IMR-90 (cell line): ENCODE measurements at regions not wholly inside any gene's neighbourhood (a gene's known extent, or its start where the extent isn't known, plus 50 kb on each side); places are given as distances from the start of the nearest gene placed in this dataset.

ENCODE experiments used
- ATAC-seq: fragments of 200-7000 bp; cut with Tn5 transposase; 2 replicates; pipeline ENCODE4 v1.9.1; 2020; ENCODE audit warnings: low read depth, mild to moderate bottlenecking, moderate library complexity
- BruUV-seq: library from RNA; stranded (reverse); fragments of 400-500 nt; replicated peaks from 2 replicates; lab custom pipeline; 2021; lab: Mats Ljungman, UMichigan
- CTCF ChIA-PET: fragments of 300-600 bp; formaldehyde crosslinking; extraction: SDS; loops from one replicate; lab custom pipeline; 2021; ENCODE audit warnings: antibody characterized with exemption; lab: Yijun Ruan, JAX
- POLR2A ChIA-PET: fragments of 300-600 bp; sonication (Branson Sonifier 250); formaldehyde crosslinking; loops from one replicate; lab custom pipeline; 2022; ENCODE audit warnings: antibody characterized with exemption; ENCODE audit not compliant: unreplicated experiment; lab: Charles Lee
- DNase-seq: peaks from one replicate; pipeline ENCODE4 v3.0.0; 2013
- H2AFZ ChIP-seq: replicated peaks from 2 replicates; pipeline ENCODE3; 2013; ENCODE audit warnings: low read length, mild to moderate bottlenecking; ENCODE audit not compliant: poor library complexity
- H2AK5ac ChIP-seq: 2 replicates; pipeline ENCODE4 v1.6.1; 2013; ENCODE audit warnings: low read depth, low read length, inconsistent platforms
- H2AK9ac ChIP-seq: replicated peaks from 2 replicates; pipeline ENCODE3; 2013; ENCODE audit warnings: mild to moderate bottlenecking, low read depth, low read length, moderate library complexity; ENCODE audit not compliant: poor library complexity
- H2BK120ac ChIP-seq: 2 replicates; pipeline ENCODE4 v1.6.1; 2013; ENCODE audit warnings: low read depth, low read length, inconsistent platforms
- H2BK15ac ChIP-seq: 3 replicates; pipeline ENCODE4 v1.6.1; 2013; ENCODE audit warnings: low read depth, low read length, inconsistent platforms
- H2BK20ac ChIP-seq: 2 replicates; pipeline ENCODE4 v1.6.1; 2013; ENCODE audit warnings: low read depth, mild to moderate bottlenecking, inconsistent platforms, low read length, moderate library complexity
- H2BK5ac ChIP-seq: 2 replicates; pipeline ENCODE4 v1.6.1; 2013; ENCODE audit warnings: mild to moderate bottlenecking, low read depth, low read length, inconsistent platforms; ENCODE audit not compliant: poor library complexity, severe bottlenecking
- H3K14ac ChIP-seq: replicated peaks from 2 replicates; pipeline ENCODE4 v1.6.1; 2013; ENCODE audit warnings: low read depth, low read length, inconsistent platforms
- H3K18ac ChIP-seq: 2 replicates; pipeline ENCODE4 v1.6.1; 2013; ENCODE audit warnings: low read depth, low read length, control low read depth
- H3K23ac ChIP-seq: 2 replicates; pipeline ENCODE4 v1.6.1; 2013; ENCODE audit warnings: low read depth, low read length, inconsistent platforms
- H3K27ac ChIP-seq: 2 replicates; pipeline ENCODE4 v1.5.1; 2013; ENCODE audit warnings: mild to moderate bottlenecking, control low read depth, low read length; ENCODE audit not compliant: insufficient read depth
- H3K27me3 ChIP-seq: 2 replicates; pipeline ENCODE4 v1.6.1; 2013; ENCODE audit warnings: low read length; ENCODE audit not compliant: control insufficient read depth, insufficient read depth
- H3K36me3 ChIP-seq: 2 replicates; pipeline ENCODE4 v1.6.1; 2013; ENCODE audit warnings: low read length, mixed read lengths; ENCODE audit not compliant: control insufficient read depth, insufficient read depth
- H3K4ac ChIP-seq: 2 replicates; pipeline ENCODE4 v1.6.1; 2013; ENCODE audit warnings: low read depth, low read length, inconsistent platforms
- H3K4me1 ChIP-seq: 2 replicates; pipeline ENCODE4 v1.6.1; 2013; ENCODE audit warnings: low read length, mixed read lengths; ENCODE audit not compliant: control insufficient read depth, insufficient read depth
- H3K4me2 ChIP-seq: 2 replicates; pipeline ENCODE4 v1.6.1; 2013; ENCODE audit warnings: low read depth, mild to moderate bottlenecking, control low read depth, low read length, moderate library complexity
- H3K4me3 ChIP-seq: 2 replicates; pipeline ENCODE4 v1.5.1; 2013; ENCODE audit warnings: low read depth, mild to moderate bottlenecking, control low read depth, low read length, moderate library complexity; ENCODE audit not compliant: insufficient read depth
- H3K56ac ChIP-seq: 2 replicates; pipeline ENCODE4 v1.6.1; 2013; ENCODE audit warnings: low read length, inconsistent platforms; ENCODE audit not compliant: insufficient read depth; ENCODE audit errors: extremely low read depth
- H3K79me1 ChIP-seq, 2 experiments: 2 replicates each; pipeline ENCODE4 v1.6.1; 2013; ENCODE audit warnings: low read length in 2 of 2, inconsistent platforms in 1 of 2, low read depth in 1 of 2
- H3K9ac ChIP-seq: 2 replicates; pipeline ENCODE4 v1.6.1; 2013; ENCODE audit warnings: low read depth, low read length, control low read depth
- H3K9me1 ChIP-seq: 2 replicates; pipeline ENCODE4 v1.6.1; 2013; ENCODE audit warnings: low read length, inconsistent platforms; ENCODE audit not compliant: insufficient read depth
- H3K9me3 ChIP-seq: 2 replicates; pipeline ENCODE4 v1.6.1; 2013; ENCODE audit warnings: low read length; ENCODE audit not compliant: control insufficient read depth, insufficient read depth
- H4K20me1 ChIP-seq: 2 replicates; pipeline ENCODE4 v1.6.1; 2013; ENCODE audit warnings: low read length, inconsistent platforms; ENCODE audit not compliant: insufficient read depth
- H4K5ac ChIP-seq: 2 replicates; pipeline ENCODE4 v1.6.1; 2013; ENCODE audit warnings: mild to moderate bottlenecking, low read depth, low read length, control low read depth
- H4K8ac ChIP-seq, 2 experiments: 2 replicates each; pipeline ENCODE4 v1.6.1; 2013; ENCODE audit warnings: low read depth in 2 of 2, low read length in 2 of 2, control low read depth in 1 of 2, inconsistent platforms in 1 of 2
- H4K91ac ChIP-seq: 2 replicates; pipeline ENCODE4 v1.6.1; 2013; ENCODE audit warnings: low read depth, low read length, inconsistent platforms; ENCODE audit not compliant: insufficient read depth
- BHLHE40 ChIP-seq: fragments of 150-350 bp; IDR thresholded peaks from 2 replicates; pipeline ENCODE4 v1.6.1; 2016; ENCODE audit warnings: mild to moderate bottlenecking, low read depth, low read length
- CEBPB ChIP-seq: IDR thresholded peaks from 2 replicates; pipeline ENCODE4 v1.6.1; 2012; ENCODE audit warnings: low read depth, low read length, improper control_type of control experiment
- CHD1 ChIP-seq: IDR thresholded peaks from 2 replicates; pipeline ENCODE4 v1.6.1; 2012; ENCODE audit warnings: low read depth, low read length, improper control_type of control experiment
- FOS ChIP-seq: fragments of 150-350 bp; IDR thresholded peaks from 2 replicates; pipeline ENCODE4 v1.6.1; 2016; ENCODE audit warnings: low read depth, low read length
- MAZ ChIP-seq: IDR thresholded peaks from 2 replicates; pipeline ENCODE4 v1.6.1; 2012; ENCODE audit warnings: low read depth, mild to moderate bottlenecking, low read length, improper control_type of control experiment, moderate library complexity, borderline replicate concordance
- MXI1 ChIP-seq: IDR thresholded peaks from 2 replicates; pipeline ENCODE4 v1.6.1; 2012; ENCODE audit warnings: low read depth, mild to moderate bottlenecking, low read length, moderate library complexity, borderline replicate concordance
- RCOR1 ChIP-seq: IDR thresholded peaks from 2 replicates; pipeline ENCODE4 v1.6.1; 2012; ENCODE audit warnings: mild to moderate bottlenecking, low read length, improper control_type of control experiment; ENCODE audit not compliant: insufficient replicate concordance
- RFX5 ChIP-seq: IDR thresholded peaks from 2 replicates; pipeline ENCODE4 v1.8.0; 2012; ENCODE audit warnings: low read depth, mild to moderate bottlenecking, low read length, moderate library complexity
- SMC3 ChIP-seq: fragments of 150-350 bp; IDR thresholded peaks from 2 replicates; pipeline ENCODE4 v1.6.1; 2016; ENCODE audit warnings: low read depth, mild to moderate bottlenecking, antibody characterized with exemption, low read length, moderate library complexity
- USF2 ChIP-seq: fragments of 150-350 bp; IDR thresholded peaks from 2 replicates; pipeline ENCODE4 v1.6.1; 2017; ENCODE audit warnings: mild to moderate bottlenecking, antibody characterized with exemption, low read length, low read depth
- WGBS, 2 experiments: methylation state at CpG; one replicate each; pipeline versions ENCODE4 v1.1.5 to v1.1.7; 2013; ENCODE audit warnings: missing lambda C conversion rate in 2 of 2; ENCODE audit not compliant: insufficient read length in 1 of 2; ENCODE audit errors: extremely low coverage in 2 of 2; 5-methylcytosine and 5-hydroxymethylcytosine counted together
- dilution Hi-C: fragments of 300-500 bp; cut with HindIII; formaldehyde crosslinking; loops from one replicate; pipeline ENCODE4 v1.14.3; 2018; ENCODE audit warnings: low sequenced_read_pairs; ENCODE audit not compliant: unreplicated experiment
- in situ Hi-C: fragments of 300-500 bp; cut with MboI; formaldehyde crosslinking; loops from 3 replicates; pipeline ENCODE4 v1.14.3; 2019; ENCODE audit warnings: low sequenced_read_pairs, inconsistent platforms, mixed read lengths
- intact Hi-C: fragments of 100-400 bp; cut with micrococcal nuclease; formaldehyde crosslinking; loops from 2 replicates; pipeline ENCODE4 v1.10.0; 2022

DNA sequence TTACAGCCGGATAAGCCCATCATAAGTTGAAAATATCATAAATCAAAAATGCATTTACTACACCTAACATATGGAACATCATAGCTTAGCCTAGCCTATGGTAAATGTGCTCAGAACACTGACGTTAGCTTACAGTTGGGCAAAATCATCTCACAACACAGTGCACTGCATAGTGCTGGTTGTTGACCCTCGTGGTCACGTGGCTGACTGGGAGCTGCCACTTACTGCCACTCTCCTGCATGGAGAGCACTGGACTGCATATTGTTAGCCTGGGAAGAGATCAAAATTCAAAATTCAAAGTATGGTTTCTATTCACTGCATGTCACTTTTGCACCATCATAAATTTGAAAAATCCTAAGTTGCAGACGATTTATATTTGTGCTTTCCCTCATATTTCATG, 94.0 kb upstream of the CACNA2D3 start:
- CTCF ChIA-PET: no interaction called here
- whole genome bisulfite sequencing, 2 experiments: no CpG with 5 or more reads among the region's 5 CpGs

More for the DNA sequence above, 94.0 kb upstream of the CACNA2D3 start:
- H2BK5ac ChIP-seq: no peak overlapping the region
- no peak overlapping the region for H4K8ac ChIP-seq
- H3K14ac ChIP-seq: no peak overlapping the region
- no peak overlapping the region for H2AK9ac ChIP-seq
- H3K56ac ChIP-seq: no peak overlapping the region
- no peak overlapping the region for H3K4me3 ChIP-seq
- H3K4me1 ChIP-seq: no peaks in the 10 kb centered on the region
- H4K5ac ChIP-seq: no peak overlapping the region
- TF ChIP-seq USF2: no peak
- TF ChIP-seq MXI1: no peak
- TF ChIP-seq SMC3: no peak
- no peak for TF ChIP-seq FOS
- no peak for TF ChIP-seq RFX5
- TF ChIP-seq RCOR1: no peak
- no peak for TF ChIP-seq MAZ
- TF ChIP-seq CHD1: no peak
- no peak for TF ChIP-seq BHLHE40
- no peak for TF ChIP-seq CEBPB
- H3K18ac ChIP-seq: no peak overlapping the region
- H3K23ac ChIP-seq: no peak overlapping the region
- BruUV-seq: no TSS peak
- POLR2A ChIA-PET: no interaction called here
- H4K91ac ChIP-seq: no peak overlapping the region
- no peak overlapping the region for H2BK15ac ChIP-seq
- intact Hi-C loops: no loop called here
- no peak overlapping the region for H3K4me2 ChIP-seq
- no peak overlapping the region for H2BK120ac ChIP-seq
- peaks cover 14% of the 10 kb centered on the region; the same call in 1 of the 2 replicates for H3K9me3 ChIP-seq
- H3K9ac ChIP-seq: no peak overlapping the region
- H2AFZ ChIP-seq: no peak overlapping the region
- no peaks in the 10 kb centered on the region for H4K20me1 ChIP-seq
- in situ Hi-C loops: no loop called here
- H3K27ac ChIP-seq: no peak overlapping the region
- DNase-seq: no peak
- H2AK5ac ChIP-seq: no peak overlapping the region
- no peaks in the 10 kb centered on the region for H3K79me1 ChIP-seq
- H3K9me1 ChIP-seq: no peaks in the 10 kb centered on the region
- ATAC-seq: no peak
- H2BK20ac ChIP-seq: no peak overlapping the region
- H3K36me3 ChIP-seq: no peaks in the 10 kb centered on the region
- no peak overlapping the region for H3K4ac ChIP-seq
- dilution Hi-C loops: no loop called here
- no peaks in the 10 kb centered on the region for H3K27me3 ChIP-seq
